CD8-positive, alpha-beta memory T cell (primary cell): ENCODE measurements at regions not wholly inside any gene's neighbourhood (a gene's known extent, or its start where the extent isn't known, plus 50 kb on each side); places are given as distances from the start of the nearest gene placed in this dataset.

Source experiments
- CTCF ChIA-PET: fragments of 350-600 bp; sonication (Branson Sonifier 250); formaldehyde crosslinking; loops from one replicate; lab custom pipeline; 2021; ENCODE audit warnings: antibody characterized with exemption; lab: Charles Lee
- POLR2A ChIA-PET: fragments of 350-600 bp; sonication (Branson Sonifier 250); formaldehyde crosslinking; loops from one replicate; lab custom pipeline; 2021; ENCODE audit warnings: antibody characterized with exemption; lab: Charles Lee
- DNase-seq, 5 donors: peaks; one replicate each; pipeline versions ENCODE4 v3.0.0 to v3.0.0-alpha.2; 2020 to 2022; ENCODE audit warnings: mixed read lengths in 1 of 5
- H3K27ac ChIP-seq: one replicate; pipeline ENCODE4 v1.7.0; 2013; ENCODE audit warnings: low read depth, mild to moderate bottlenecking, low read length, moderate library complexity
- H3K27me3 ChIP-seq: 2 replicates; pipeline ENCODE4 v1.7.0; 2013; ENCODE audit warnings: low read length, mild to moderate bottlenecking; ENCODE audit not compliant: insufficient read depth, poor library complexity, severe bottlenecking
- H3K36me3 ChIP-seq: 2 replicates; pipeline ENCODE4 v1.7.0; 2013; ENCODE audit warnings: mild to moderate bottlenecking, low read length, moderate library complexity; ENCODE audit not compliant: insufficient read depth
- H3K4me1 ChIP-seq: 2 replicates; pipeline ENCODE4 v1.7.0; 2013; ENCODE audit warnings: mild to moderate bottlenecking, low read length, moderate library complexity; ENCODE audit not compliant: insufficient read depth
- H3K4me3 ChIP-seq: 2 replicates; pipeline ENCODE4 v1.7.0; 2013; ENCODE audit warnings: mild to moderate bottlenecking, low read length
- H3K9me3 ChIP-seq: 2 replicates; pipeline ENCODE4 v1.7.0; 2013; ENCODE audit warnings: mild to moderate bottlenecking, low read length
- H3K27ac Mint-ChIP-seq, 8 donors: one replicate each; pipeline ENCODE4 v1.8.0; 2020 to 2021; ENCODE audit warnings: mixed read lengths in 8 of 8, mild to moderate bottlenecking in 6 of 8, inconsistent platforms in 3 of 8, moderate library complexity in 3 of 8
- H3K27me3 Mint-ChIP-seq, 2 donors: one replicate each; pipeline ENCODE4 v1.8.0; 2020 to 2021; ENCODE audit warnings: mixed read lengths in 2 of 2, mild to moderate bottlenecking in 1 of 2, moderate library complexity in 1 of 2
- H3K36me3 Mint-ChIP-seq, 3 donors: one replicate each; pipeline ENCODE4 v1.8.0; 2020 to 2021; ENCODE audit warnings: mixed read lengths in 3 of 3, inconsistent platforms in 1 of 3, mild to moderate bottlenecking in 1 of 3
- H3K4me1 Mint-ChIP-seq, 3 donors: one replicate each; pipeline ENCODE4 v1.8.0; 2020 to 2021; ENCODE audit warnings: mixed read lengths in 3 of 3, inconsistent platforms in 1 of 3, mild to moderate bottlenecking in 1 of 3
- H3K4me3 Mint-ChIP-seq, 7 donors: one replicate each; pipeline ENCODE4 v1.8.0; 2020 to 2021; ENCODE audit warnings: mixed read lengths in 7 of 7, mild to moderate bottlenecking in 6 of 7, moderate library complexity in 4 of 7, inconsistent platforms in 2 of 7
- H3K9me3 Mint-ChIP-seq, 5 donors: one replicate each; pipeline ENCODE4 v1.8.0; 2020 to 2022; ENCODE audit warnings: mixed read lengths in 5 of 5, mild to moderate bottlenecking in 3 of 5, moderate library complexity in 2 of 5, inconsistent platforms in 1 of 5

DNA sequence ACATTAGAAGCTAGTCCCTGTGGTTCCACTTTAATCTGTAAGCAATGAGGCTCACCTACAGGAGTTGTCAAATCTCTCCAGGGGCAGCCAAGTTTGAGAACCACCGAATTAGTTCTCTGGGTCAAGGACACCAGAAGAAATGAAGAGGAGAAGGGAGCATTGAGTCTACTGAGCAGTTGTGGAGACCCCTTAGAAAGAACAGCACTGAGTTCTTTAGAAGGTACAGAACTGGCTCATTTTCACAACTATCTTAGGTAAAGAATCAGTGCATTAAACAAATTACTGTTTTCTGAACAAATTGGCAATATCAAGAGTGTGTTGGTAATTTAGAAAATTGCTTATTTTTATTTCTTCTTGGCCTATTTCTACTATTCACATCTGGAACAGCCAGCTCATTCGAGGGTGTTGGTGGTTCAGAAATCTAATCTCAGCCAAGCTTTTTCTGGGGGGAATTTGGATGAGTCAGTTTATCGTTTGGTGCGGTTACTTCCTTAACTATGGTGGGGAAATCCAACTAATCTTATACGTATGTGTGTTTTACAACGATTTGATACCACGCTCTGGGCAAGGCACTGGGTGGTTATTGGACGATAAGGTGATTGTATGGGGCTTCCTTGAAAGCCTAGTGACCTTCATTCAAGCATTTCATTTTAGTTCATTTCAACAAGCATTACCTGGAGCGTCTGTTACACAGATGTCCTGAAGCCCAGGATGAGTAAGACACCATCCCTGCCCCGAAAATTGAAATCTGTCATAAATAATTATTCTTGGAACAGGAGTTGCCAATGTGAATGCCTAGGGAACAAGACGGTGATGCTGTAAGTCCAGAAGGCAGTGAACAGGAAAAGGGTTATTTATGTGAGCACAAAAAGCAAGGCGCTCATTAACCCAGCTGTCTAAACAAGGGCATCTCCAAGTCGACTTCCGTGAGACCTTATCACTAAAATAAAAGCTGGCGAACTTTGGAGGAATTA is 52.0 kb upstream of the TMPRSS2 start:
- Histone ChIP-seq H3K27me3 (no peaks in the 10 kb centered on the region), H3K27ac (no peak overlapping the region), H3K36me3 (no peaks in the 10 kb centered on the region), H3K4me3 (no peak overlapping the region), H3K9me3 (no peaks in the 10 kb centered on the region), H3K4me1 (no peaks in the 10 kb centered on the region)
- H3K4me3 Mint-ChIP-seq: no peak overlapping the region
- DNase-seq: no peak
- CTCF ChIA-PET: no interaction called here
- H3K36me3 Mint-ChIP-seq: no peaks in the 10 kb centered on the region
- peaks cover under 1 to 3% (median 2%) of the 10 kb centered on the region in 3 donors for H3K4me1 Mint-ChIP-seq
- POLR2A ChIA-PET: no interaction called here
- peaks cover 8 to 38% of the 10 kb centered on the region in 2 donors for H3K27me3 Mint-ChIP-seq
- no peak overlapping the region for H3K27ac Mint-ChIP-seq
- H3K9me3 Mint-ChIP-seq: no peaks in the 10 kb centered on the region

DNA sequence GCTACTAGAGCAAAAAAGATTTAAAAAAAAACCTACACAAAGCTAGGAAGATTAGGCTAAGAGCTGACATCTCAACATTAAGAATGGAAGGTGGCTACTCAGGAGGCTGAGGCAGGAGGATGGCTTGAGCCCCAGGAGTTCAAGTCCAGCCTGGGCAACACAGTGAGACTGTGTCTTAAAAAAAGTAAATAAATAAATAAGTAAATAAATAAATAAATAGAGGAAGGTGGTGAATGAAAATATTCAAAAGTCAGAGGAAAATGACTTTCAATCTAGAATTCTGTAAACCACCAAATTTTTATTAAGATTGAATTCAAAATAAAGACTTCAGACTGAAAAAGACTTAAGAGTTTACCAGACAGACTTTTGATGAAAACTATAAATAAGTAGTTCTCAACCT is 50.9 kb upstream of the TMPRSS2 start:
- no peaks in the 10 kb centered on the region for H3K9me3 Mint-ChIP-seq
- POLR2A ChIA-PET: no interaction called here

DNA sequence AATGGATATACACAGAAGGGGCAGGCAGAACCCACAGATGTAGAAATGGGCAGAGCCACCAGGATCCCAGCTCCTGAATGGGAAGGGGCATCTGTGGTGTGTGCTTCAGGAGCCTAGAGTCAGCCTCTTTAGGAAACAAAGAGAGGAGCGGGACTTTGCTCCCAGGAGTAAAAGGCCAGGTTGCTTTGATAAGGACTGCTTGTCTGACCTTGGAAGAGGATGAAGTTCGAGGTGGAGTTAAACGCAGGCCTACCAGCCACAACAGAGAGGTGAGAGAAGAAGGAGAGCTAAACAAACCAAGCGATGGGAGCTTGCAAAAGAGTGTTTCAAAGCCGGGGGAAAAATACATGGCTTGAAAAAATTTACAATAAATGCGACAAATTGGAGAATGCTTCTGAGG is 49.9 kb upstream of the TMPRSS2 start:
- Histone ChIP-seq H3K4me1 (no peaks in the 10 kb centered on the region), H3K4me3 (no peak overlapping the region), H3K36me3 (no peaks in the 10 kb centered on the region), H3K27me3 (no peaks in the 10 kb centered on the region), H3K9me3 (no peaks in the 10 kb centered on the region), H3K27ac (no peak overlapping the region)
- CTCF ChIA-PET: no interaction called here
- H3K4me1 Mint-ChIP-seq: no peaks in the 10 kb centered on the region
- H3K27me3 Mint-ChIP-seq: peaks cover 7 to 33% of the 10 kb centered on the region in 2 donors
- H3K27ac Mint-ChIP-seq: no peak overlapping the region
- H3K4me3 Mint-ChIP-seq: no peak overlapping the region
- DNase-seq: no peak
- POLR2A ChIA-PET: no interaction called here
- H3K9me3 Mint-ChIP-seq: no peaks in the 10 kb centered on the region
- no peaks in the 10 kb centered on the region for H3K36me3 Mint-ChIP-seq

More for the DNA sequence above, 50.9 kb upstream of the TMPRSS2 start:
- no peak overlapping the region for H3K4me3 Mint-ChIP-seq
- Histone ChIP-seq H3K27ac (no peak overlapping the region), H3K4me3 (no peak overlapping the region), H3K27me3 (no peaks in the 10 kb centered on the region), H3K4me1 (no peaks in the 10 kb centered on the region), H3K36me3 (no peaks in the 10 kb centered on the region), H3K9me3 (no peaks in the 10 kb centered on the region)
- CTCF ChIA-PET: no interaction called here
- no peaks in the 10 kb centered on the region for H3K4me1 Mint-ChIP-seq
- H3K27me3 Mint-ChIP-seq: peaks cover 7 to 37% of the 10 kb centered on the region in 2 donors
- no peak for DNase-seq
- H3K27ac Mint-ChIP-seq: no peak overlapping the region
- H3K36me3 Mint-ChIP-seq: no peaks in the 10 kb centered on the region
